WTC11 (cell line): ENCODE measurements at regions not wholly inside any gene's neighbourhood (a gene's known extent, or its start where the extent isn't known, plus 50 kb on each side); places are given as distances from the start of the nearest gene placed in this dataset.

Experiments
- CDX4 ChIP-seq: fragments of 250-450 bp; sonication (Bioruptor Pico); IDR thresholded peaks from 2 replicates; pipeline ENCODE4 v1.9.0; 2021; ENCODE audit warnings: moderate library complexity, mild to moderate bottlenecking, inconsistent platforms, borderline replicate concordance
- CTCF ChIP-seq: fragments of 200-600 bp; IDR thresholded peaks from 2 replicates; pipeline ENCODE4 v1.8.0; 2022; ENCODE audit warnings: antibody characterized with exemption
- E2F1 ChIP-seq: sonication (generic); formaldehyde crosslinking; IDR thresholded peaks from 2 replicates; pipeline ENCODE4 v1.8.0; 2022; ENCODE audit warnings: mild to moderate bottlenecking, missing genetic modification reagents
- E2F4 ChIP-seq: sonication (generic); formaldehyde crosslinking; IDR thresholded peaks from 2 replicates; pipeline ENCODE4 v1.8.1; 2022; ENCODE audit warnings: low read depth, mild to moderate bottlenecking, moderate library complexity, missing genetic modification reagents, borderline replicate concordance
- JUN ChIP-seq: sonication (generic); formaldehyde crosslinking; IDR thresholded peaks from 2 replicates; pipeline ENCODE4 v1.8.0; 2023; ENCODE audit warnings: mild to moderate bottlenecking, missing genetic modification reagents
- MAX ChIP-seq: sonication (generic); formaldehyde crosslinking; IDR thresholded peaks from 2 replicates; pipeline ENCODE4 v1.8.0; 2022; ENCODE audit warnings: mild to moderate bottlenecking, missing genetic modification reagents
- SMAD4 ChIP-seq: sonication (generic); formaldehyde crosslinking; IDR thresholded peaks from 2 replicates; pipeline ENCODE4 v1.8.0; 2022; ENCODE audit warnings: mild to moderate bottlenecking, missing genetic modification reagents

GRCh38 chr3:72266016-72266370, 481.0 kb upstream of the PROK2 start:
- TF ChIP-seq JUN (CRISPR knock-in tag) (no peak), CTCF (no peak), MAX (CRISPR knock-in tag) (no peak), CDX4 (CRISPR knock-in tag) (no peak), E2F1 (CRISPR knock-in tag) (no peak), E2F4 (CRISPR knock-in tag) (no peak), SMAD4 (CRISPR knock-in tag) (no peak)
